Adrenal gland (tissue), 5 donors: ENCODE measurements at regions not wholly inside any gene's neighbourhood (a gene's known extent, or its start where the extent isn't known, plus 50 kb on each side); places are given as distances from the start of the nearest gene placed in this dataset.

Experiments used
- POLR2A ChIP-seq, 2 donors: fragments of 450-650 bp; IDR thresholded peaks; one replicate each; pipeline ENCODE4 v1.6.1; 2017; ENCODE audit warnings: antibody characterized with exemption in 2 of 2, mild to moderate bottlenecking in 2 of 2, moderate library complexity in 1 of 2
- TF ChIP-seq, protein P1 (sequence below), 6 experiments: fragments of 450-650 bp in 4 of 6; fragments of 200-600 bp in 2 of 6; sonication (generic) in 1 of 6; IDR thresholded peaks; 1 replicate in 5 of 6; 2 replicates in 1 of 6; pipeline versions ENCODE4 v1.5.1 to v1.8.0; 2016 to 2021; ENCODE audit warnings: antibody characterized with exemption in 6 of 6, mild to moderate bottlenecking in 2 of 6, moderate library complexity in 1 of 6
- donor health status: DM: no; HTN: no; CAD: no.

GRCh38 chr5:23064710-23065109 is 211.6 kb upstream of the CDH12 start:
- TF ChIP-seq, protein P1, sequence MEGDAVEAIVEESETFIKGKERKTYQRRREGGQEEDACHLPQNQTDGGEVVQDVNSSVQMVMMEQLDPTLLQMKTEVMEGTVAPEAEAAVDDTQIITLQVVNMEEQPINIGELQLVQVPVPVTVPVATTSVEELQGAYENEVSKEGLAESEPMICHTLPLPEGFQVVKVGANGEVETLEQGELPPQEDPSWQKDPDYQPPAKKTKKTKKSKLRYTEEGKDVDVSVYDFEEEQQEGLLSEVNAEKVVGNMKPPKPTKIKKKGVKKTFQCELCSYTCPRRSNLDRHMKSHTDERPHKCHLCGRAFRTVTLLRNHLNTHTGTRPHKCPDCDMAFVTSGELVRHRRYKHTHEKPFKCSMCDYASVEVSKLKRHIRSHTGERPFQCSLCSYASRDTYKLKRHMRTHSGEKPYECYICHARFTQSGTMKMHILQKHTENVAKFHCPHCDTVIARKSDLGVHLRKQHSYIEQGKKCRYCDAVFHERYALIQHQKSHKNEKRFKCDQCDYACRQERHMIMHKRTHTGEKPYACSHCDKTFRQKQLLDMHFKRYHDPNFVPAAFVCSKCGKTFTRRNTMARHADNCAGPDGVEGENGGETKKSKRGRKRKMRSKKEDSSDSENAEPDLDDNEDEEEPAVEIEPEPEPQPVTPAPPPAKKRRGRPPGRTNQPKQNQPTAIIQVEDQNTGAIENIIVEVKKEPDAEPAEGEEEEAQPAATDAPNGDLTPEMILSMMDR (IDR thresholded peaks at IDR 0.05): no peak
- no peak for TF ChIP-seq POLR2A (IDR thresholded peaks at IDR 0.05)
